ENCODE measurements at regions not wholly inside any gene's neighbourhood (a gene's known extent, or its start where the extent isn't known, plus 50 kb on each side); places are given as distances from the start of the nearest gene placed in this dataset.

GRCh38 chr3:72539856-72540255, 308.4 kb downstream of the SHQ1 start:
- DNase-seq (ENCODE audit: low read depth) = no peak
- H3K4me3 ChIP-seq (replicated peaks; ENCODE audit: low read depth, low read length) = no peak overlapping the region
- TF ChIP-seq, protein P1, sequence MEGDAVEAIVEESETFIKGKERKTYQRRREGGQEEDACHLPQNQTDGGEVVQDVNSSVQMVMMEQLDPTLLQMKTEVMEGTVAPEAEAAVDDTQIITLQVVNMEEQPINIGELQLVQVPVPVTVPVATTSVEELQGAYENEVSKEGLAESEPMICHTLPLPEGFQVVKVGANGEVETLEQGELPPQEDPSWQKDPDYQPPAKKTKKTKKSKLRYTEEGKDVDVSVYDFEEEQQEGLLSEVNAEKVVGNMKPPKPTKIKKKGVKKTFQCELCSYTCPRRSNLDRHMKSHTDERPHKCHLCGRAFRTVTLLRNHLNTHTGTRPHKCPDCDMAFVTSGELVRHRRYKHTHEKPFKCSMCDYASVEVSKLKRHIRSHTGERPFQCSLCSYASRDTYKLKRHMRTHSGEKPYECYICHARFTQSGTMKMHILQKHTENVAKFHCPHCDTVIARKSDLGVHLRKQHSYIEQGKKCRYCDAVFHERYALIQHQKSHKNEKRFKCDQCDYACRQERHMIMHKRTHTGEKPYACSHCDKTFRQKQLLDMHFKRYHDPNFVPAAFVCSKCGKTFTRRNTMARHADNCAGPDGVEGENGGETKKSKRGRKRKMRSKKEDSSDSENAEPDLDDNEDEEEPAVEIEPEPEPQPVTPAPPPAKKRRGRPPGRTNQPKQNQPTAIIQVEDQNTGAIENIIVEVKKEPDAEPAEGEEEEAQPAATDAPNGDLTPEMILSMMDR (IDR thresholded peaks at IDR 0.05; ENCODE audit: low read length, missing control alignments) = no peak

GRCh38 chr3:72538070-72538745, 310.0 kb downstream of the SHQ1 start:
- no peak for DNase-seq (ENCODE audit: low read depth)
- H3K4me3 ChIP-seq (replicated peaks; ENCODE audit: low read depth, low read length) = no peak overlapping the region
- TF ChIP-seq, protein P1 (IDR thresholded peaks at IDR 0.05; ENCODE audit: low read length, missing control alignments) = no peak

DNA sequence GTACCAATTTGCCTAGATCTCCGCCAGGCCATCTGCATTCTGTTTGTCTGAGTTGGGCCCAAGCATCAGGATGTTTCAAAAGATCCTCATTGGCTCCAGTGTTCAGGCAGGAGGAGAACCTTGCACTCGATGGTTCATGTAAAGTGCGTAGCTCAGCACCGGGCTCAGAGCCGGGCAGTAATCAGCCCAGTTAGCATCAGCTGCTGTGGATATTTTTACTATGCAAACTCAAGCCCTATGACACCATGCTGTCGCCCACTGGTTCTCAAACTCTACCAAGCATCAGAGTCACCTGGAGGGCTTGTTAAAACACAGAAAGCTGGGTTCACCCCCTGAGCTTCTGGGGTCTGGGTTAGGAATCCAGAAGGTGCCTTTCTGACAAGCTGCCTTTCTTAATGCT, 310.8 kb downstream of the SHQ1 start:
- H3K4me3 ChIP-seq (replicated peaks; ENCODE audit: low read depth, low read length) = no peak overlapping the region
- no peak for DNase-seq (ENCODE audit: low read depth)
- TF ChIP-seq, protein P1 (IDR thresholded peaks at IDR 0.05; ENCODE audit: low read length, missing control alignments) = no peak

DNA sequence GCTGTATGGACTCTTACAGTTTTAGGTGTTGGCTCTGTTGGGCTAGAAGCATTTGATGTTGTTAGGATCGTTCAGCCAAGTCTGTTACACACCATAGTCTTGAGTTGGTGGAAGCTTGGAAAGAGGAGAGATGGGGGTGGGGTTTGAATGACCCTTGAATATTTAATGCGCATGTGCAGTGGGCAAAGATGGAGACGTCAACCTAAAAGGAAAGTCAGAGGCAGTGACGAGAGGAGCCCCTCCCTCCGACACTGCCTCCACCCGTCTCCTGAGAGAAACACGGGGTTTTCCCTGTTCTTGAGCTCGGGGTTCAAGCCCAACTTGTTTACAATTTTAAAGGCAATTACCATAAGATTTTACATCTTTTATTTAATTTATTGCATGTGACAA, 311.4 kb downstream of the SHQ1 start:
- TF ChIP-seq, protein P1 (IDR thresholded peaks at IDR 0.05; ENCODE audit: low read length, missing control alignments) = no peak
- H3K4me3 ChIP-seq (replicated peaks; ENCODE audit: low read depth, low read length) = no peak overlapping the region
- DNase-seq (ENCODE audit: low read depth) = no peak

DNA sequence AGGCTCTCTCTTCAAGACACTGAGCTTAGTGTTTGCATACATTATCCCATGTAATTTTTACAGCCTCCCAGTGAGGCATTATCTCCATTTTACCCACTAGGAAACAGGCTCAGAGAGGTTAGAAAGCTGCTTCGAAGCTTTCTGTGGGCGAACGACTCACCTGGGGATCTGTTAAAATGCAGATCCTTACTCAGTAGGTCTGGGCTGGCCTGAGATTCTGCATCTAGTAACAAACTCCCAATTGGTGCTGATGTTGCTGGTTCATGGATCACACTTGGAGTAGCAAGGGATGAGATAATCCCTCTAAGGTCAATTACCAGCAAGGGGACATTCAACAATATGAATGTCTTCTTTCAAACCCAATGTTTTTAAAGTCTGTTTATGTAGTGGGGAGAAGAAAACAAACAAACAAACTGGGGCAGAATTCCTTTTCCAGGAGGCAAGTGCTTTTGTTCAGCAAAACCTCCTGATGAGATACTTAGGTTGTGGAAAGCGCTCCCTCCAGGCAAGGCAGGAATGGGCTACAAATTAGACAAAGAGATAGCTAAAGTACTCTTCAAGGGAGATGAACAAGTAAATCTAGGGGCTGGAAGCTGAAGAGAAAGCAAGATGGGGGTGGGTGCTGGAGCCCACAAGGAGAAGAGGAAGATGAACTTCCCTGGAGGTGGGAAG, 311.9 kb downstream of the SHQ1 start:
- TF ChIP-seq, protein P1 (IDR thresholded peaks at IDR 0.05; ENCODE audit: low read length, missing control alignments) = no peak
- no peak overlapping the region for H3K4me3 ChIP-seq (replicated peaks; ENCODE audit: low read depth, low read length)
- DNase-seq (ENCODE audit: low read depth) = no peak

DNA sequence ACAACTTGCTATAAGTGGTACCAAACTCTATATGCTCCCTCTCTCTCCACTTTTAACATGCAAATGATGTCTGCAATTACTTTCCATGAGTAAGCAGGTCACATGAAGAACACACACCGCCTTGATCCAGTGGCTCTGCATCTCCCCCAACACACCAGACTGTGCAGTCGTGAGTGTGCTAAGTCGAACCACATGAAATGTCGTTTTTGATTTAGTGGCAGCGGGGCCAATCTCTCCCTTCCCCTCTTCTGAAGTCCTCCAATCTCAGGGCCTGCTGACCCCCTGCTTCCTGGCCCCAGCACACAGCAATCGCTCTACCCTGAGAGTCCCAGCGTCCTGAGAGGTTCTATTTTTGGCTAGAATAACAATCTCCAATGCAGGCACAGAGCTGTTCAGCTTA, 312.5 kb downstream of the SHQ1 start:
- DNase-seq (ENCODE audit: low read depth) = no peak
- TF ChIP-seq, protein P1 (IDR thresholded peaks at IDR 0.05; ENCODE audit: low read length, missing control alignments) = no peak
- no peak overlapping the region for H3K4me3 ChIP-seq (replicated peaks; ENCODE audit: low read depth, low read length)

Data from fibroblast of pulmonary artery (primary cell).